ENCODE measurements at regions not wholly inside any gene's neighbourhood (a gene's known extent, or its start where the extent isn't known, plus 50 kb on each side); places are given as distances from the start of the nearest gene placed in this dataset.

DNA sequence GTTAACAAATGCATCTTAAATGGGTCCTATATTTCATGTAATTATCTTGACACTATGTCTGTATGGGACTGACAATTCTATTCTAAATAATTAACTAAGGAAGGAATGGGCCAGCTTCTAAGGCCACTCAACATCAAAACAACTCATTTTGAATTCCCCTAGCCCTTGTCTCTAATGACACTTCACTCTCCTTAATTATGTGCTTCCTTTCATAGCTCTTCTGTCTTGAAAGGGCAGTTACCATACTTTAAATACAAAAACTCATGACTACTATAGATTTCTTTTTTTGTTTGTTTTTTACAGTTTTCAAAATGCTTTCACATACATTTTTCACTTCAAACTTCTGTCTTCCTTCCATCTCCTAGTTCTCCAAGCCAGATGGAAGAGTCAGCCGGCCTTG is 126.1 kb upstream of the CHODL start:
- BruUV-seq (replicated peaks): no TSS peak
- no peaks in the 10 kb centered on the region for H3K36me3 ChIP-seq (ENCODE audit: control insufficient read depth, insufficient read depth, low read length)
- no peak overlapping the region for H3K4me3 ChIP-seq
- no peak for DNase-seq (ENCODE audit: extremely low read depth in 1 of 4, low spot score in 3 of 4)
- H3K4me1 ChIP-seq (replicated peaks in 1 of 2; ENCODE audit: control insufficient read depth in 2 of 2, insufficient read depth in 2 of 2, low read length in 2 of 2): no peaks in the 10 kb centered on the region
- H3K9ac ChIP-seq (ENCODE audit: insufficient read depth in 1 of 2, low read depth in 2 of 2, low read length in 2 of 2): no peak overlapping the region
- intact Hi-C loops (cut with micrococcal nuclease) (no loop called here), in situ Hi-C loops (cut with MboI) (no loop called here)
- H2AFZ ChIP-seq (ENCODE audit: low read depth, low read length): no peak overlapping the region
- 0% methylated on average over 1 of the region's 1 CpG for WGBS (ENCODE audit: insufficient coverage, low coverage, missing lambda C conversion rate)
- ChIA-PET POLR2A (no interaction called here), CTCF (ENCODE audit: low intra/inter-chr PET ratio) (no interaction called here)
- no peaks in the 10 kb centered on the region for H3K27me3 ChIP-seq (ENCODE audit: control insufficient read depth in 2 of 2, insufficient read depth in 2 of 2, low read length in 2 of 2)
- H3K9me3 ChIP-seq (replicated peaks; ENCODE audit: control insufficient read depth, insufficient read depth, low read depth, low read length): no peaks in the 10 kb centered on the region
- H3K27ac ChIP-seq (ENCODE audit: extremely low read depth, low read depth, low read length): no peak overlapping the region
- no peaks in the 10 kb centered on the region for H4K20me1 ChIP-seq (replicated peaks; ENCODE audit: control insufficient read depth, insufficient read depth, low read length)
- FAIRE-seq: no peak
- no peak for ATAC-seq
- no peaks in the 10 kb centered on the region for H3K79me2 ChIP-seq (ENCODE audit: control insufficient read depth, insufficient read depth, low read length)
- TF ChIP-seq DIDO1 (tag; IDR thresholded peaks at IDR 0.05; ENCODE audit: low read depth) (no peak), NR1H2 (CRISPR knock-in tag; IDR thresholded peaks at IDR 0.05) (no peak), CTBP1 (IDR thresholded peaks at IDR 0.05; ENCODE audit: borderline replicate concordance) (no peak), CHD4 (IDR thresholded peaks at IDR 0.05; ENCODE audit: insufficient read depth, insufficient replicate concordance, low read depth, low read length, poor library complexity, severe bottlenecking) (no peak), KDM5B (IDR thresholded peaks at IDR 0.05; ENCODE audit: insufficient replicate concordance, low read depth, low read length) (no peak), EHMT2 (IDR thresholded peaks at IDR 0.05) (no peak), TCF7 (IDR thresholded peaks at IDR 0.05; ENCODE audit: borderline replicate concordance) (no peak), ZNF232 (CRISPR knock-in tag; IDR thresholded peaks at IDR 0.05) (no peak), NFIC (IDR thresholded peaks at IDR 0.05) (no peak), RBM34 (IDR thresholded peaks at IDR 0.05; ENCODE audit: borderline replicate concordance, insufficient read depth, low read length) (no peak), TEAD1 (CRISPR knock-in tag; IDR thresholded peaks at IDR 0.05) (no peak), PTTG1 (tag; IDR thresholded peaks at IDR 0.05; ENCODE audit: low read depth) (no peak), RBBP5 (IDR thresholded peaks at IDR 0.05; ENCODE audit: borderline replicate concordance, insufficient read depth, low read length, poor library complexity, severe bottlenecking) (no peak), RFX7 (CRISPR knock-in tag; IDR thresholded peaks at IDR 0.05) (no peak), TFAM (CRISPR knock-in tag; conservative IDR thresholded peaks at IDR 0.05) (no peak), ETV1 (tag; conservative IDR thresholded peaks at IDR 0.05; ENCODE audit: low read depth) (no peak), CBFA2T3 (IDR thresholded peaks at IDR 0.05) (no peak)
- TF ChIP-seq, protein P1, sequence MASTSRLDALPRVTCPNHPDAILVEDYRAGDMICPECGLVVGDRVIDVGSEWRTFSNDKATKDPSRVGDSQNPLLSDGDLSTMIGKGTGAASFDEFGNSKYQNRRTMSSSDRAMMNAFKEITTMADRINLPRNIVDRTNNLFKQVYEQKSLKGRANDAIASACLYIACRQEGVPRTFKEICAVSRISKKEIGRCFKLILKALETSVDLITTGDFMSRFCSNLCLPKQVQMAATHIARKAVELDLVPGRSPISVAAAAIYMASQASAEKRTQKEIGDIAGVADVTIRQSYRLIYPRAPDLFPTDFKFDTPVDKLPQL (IDR thresholded peaks at IDR 0.05; ENCODE audit: extremely low read depth, insufficient read length): no peak
- TF ChIP-seq, protein P2, sequence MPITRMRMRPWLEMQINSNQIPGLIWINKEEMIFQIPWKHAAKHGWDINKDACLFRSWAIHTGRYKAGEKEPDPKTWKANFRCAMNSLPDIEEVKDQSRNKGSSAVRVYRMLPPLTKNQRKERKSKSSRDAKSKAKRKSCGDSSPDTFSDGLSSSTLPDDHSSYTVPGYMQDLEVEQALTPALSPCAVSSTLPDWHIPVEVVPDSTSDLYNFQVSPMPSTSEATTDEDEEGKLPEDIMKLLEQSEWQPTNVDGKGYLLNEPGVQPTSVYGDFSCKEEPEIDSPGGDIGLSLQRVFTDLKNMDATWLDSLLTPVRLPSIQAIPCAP (CRISPR knock-in tag; IDR thresholded peaks at IDR 0.05; ENCODE audit: borderline replicate concordance): no peak
- TF ChIP-seq, protein P3, sequence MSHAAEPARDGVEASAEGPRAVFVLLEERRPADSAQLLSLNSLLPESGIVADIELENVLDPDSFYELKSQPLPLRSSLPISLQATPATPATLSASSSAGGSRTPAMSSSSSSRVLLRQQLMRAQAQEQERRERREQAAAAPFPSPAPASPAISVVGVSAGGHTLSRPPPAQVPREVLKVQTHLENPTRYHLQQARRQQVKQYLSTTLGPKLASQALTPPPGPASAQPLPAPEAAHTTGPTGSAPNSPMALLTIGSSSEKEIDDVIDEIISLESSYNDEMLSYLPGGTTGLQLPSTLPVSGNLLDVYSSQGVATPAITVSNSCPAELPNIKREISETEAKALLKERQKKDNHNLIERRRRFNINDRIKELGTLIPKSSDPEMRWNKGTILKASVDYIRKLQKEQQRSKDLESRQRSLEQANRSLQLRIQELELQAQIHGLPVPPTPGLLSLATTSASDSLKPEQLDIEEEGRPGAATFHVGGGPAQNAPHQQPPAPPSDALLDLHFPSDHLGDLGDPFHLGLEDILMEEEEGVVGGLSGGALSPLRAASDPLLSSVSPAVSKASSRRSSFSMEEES (CRISPR knock-in tag; IDR thresholded peaks at IDR 0.05): no peak
- no peaks in the 10 kb centered on the region for H3K9me1 ChIP-seq (ENCODE audit: control insufficient read depth, insufficient read depth, low read length)
- no peak overlapping the region for H3K4me2 ChIP-seq (ENCODE audit: insufficient read depth, low read length)
